NCI-H2029 treated with DMSO at 0.1 percent for 48 hours (cell line): ENCODE measurements at regions not wholly inside any gene's neighbourhood (a gene's known extent, or its start where the extent isn't known, plus 50 kb on each side); places are given as distances from the start of the nearest gene placed in this dataset.
"Not testable (repeated sequence)": the region's sequence is repeated elsewhere in the genome, so short reads cannot be mapped to it uniquely, and the experiment has no call there.

ENCODE experiments used
- DNase-seq: peaks from one replicate; lab custom pipeline; 2025; lab: John Stamatoyannopoulos, UW

DNA sequence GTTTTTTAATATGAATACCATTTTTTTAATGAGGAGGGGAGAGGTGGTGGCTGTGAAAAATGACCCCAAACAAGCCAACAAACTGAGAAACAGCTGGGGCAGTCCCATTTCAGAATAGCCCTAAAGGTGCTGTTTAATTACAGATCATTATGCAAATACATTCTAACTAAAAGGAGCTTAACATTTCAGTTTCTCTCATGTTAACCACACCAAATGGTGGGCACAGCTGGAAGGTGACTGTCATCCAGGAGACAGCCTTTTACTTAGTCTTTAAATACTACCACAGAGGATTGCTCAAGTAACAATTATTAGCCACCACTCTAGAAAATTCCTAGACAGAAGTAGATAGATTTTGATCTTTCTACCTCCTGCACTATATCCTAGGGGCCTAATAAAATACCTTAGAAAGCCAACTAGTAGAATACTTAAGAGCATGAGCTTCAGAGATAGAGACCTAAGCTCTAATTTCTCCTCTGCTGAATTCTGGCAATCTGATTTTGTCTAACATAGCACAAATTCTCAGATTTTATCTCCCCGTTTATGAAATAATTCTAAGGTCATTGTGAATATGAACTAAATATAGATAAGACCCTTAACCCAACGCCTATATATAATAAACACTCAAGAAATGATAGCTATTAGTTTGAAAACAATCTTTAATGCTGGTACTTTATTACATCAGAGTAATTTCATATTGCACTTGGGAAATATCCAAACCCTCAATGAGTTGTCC, 615.1 kb upstream of the NRSN1 start:
- DNase-seq = no peak

DNA sequence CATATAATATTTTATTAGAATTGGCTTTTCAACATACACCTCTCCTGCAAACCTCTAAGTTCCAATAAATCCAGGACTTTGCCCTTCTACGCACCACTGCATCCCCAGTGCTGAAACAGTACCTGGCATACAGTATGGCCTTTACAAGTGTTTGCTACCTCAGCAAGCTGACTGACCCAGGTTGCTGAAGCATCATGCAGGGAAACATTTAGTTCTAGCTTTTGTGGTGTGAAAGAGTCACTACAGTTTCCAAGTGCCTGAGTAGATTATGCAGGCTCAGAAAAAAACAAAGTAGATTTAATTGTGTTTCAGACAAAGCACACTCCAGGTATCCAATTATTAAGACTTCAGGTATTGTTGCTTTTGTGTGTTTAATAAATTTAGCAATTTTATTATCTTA, 614.2 kb upstream of the NRSN1 start:
- no peak for DNase-seq

DNA sequence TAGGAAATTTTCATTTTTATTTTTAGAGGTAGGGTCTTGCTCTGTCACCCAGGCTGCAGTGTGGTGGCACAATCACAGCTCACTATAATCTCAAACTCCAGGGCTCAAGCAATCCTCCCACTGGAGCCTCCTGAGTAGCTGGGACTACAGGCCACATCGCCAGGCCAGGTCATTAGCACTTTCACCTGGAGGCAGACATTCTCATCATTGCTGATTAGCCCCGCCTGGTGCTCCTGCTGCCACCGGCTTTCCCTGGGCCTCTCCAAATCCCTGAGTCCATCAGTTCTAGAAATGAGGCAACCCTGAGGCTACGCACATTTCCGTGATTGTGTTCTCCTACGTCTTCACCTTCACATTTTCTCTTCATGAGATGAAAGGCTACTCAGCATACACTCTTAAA, 607.7 kb upstream of the NRSN1 start:
- DNase-seq = no peak

DNA sequence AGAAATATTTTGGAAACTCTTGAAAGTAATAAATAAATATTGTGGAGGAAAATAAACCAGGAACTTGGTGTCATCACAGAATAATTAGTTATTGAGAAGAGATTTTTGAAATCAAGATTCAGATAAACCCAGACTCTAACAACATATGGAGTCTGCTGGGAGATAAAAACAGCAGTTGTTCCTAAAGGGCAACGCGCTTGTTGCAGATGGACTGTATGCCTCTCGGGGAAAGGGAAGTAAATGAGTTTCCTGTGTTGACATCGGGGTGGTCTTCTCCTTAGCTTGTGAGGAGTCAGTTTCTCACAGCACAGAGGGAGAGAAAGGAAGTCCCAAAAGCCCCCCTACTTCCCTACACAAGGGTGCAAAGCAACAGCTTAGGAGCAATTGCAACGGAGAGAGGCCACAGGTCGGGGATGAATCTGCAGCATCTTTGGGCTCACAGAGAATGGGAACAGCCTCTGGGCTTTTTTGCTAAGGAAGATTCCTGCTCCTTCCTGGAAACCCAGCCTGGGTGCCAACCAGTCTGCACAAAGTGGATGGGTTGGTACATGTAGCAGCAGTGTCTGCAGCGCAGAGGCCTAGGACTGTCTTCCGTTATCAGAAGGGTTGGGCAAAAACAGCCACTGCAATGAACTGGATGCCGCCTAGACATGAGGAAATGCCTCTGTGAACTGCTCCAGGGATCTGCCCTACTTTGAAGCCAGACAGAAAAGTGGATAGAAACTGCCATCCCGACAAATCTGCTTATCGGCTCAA, 603.0 kb upstream of the NRSN1 start:
- DNase-seq = no peak

DNA sequence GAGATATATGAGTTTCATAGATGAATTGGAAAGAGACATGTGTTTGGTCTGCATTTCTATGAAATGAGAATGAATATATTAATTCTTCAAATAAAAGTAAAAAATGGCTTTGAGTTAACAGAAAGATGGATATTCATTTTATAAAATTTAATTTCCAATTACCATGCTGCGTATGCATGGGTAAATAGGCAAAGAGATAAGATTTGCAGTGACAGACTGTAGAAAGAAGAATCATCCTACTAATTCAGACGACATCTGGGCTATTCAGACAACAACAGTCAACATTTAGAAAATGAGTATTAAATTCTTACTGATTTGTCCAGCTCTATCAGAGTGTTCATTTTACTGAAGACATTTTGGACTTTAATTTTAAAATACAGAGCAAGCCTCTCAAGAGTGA, 602.2 kb upstream of the NRSN1 start:
- DNase-seq = no peak

DNA sequence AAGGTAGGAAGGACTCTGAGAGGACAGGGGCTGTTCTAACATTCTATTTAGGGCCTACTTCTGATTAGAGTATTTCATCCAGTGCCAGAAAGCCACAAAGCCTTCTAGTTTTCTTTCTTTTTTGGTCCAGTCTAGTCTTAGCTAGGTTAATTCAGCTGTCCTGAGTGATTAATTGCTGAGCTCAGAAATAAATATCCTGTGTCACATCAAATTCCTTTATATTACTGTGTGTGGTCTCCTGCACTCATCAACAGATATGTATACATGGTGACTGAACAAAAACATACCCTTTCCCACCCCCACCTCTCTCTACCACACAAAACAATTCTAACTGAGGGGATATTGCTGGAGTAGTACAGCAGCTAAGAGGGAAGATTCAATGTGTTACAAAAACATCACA, 601.5 kb upstream of the NRSN1 start:
- DNase-seq = no peak

DNA sequence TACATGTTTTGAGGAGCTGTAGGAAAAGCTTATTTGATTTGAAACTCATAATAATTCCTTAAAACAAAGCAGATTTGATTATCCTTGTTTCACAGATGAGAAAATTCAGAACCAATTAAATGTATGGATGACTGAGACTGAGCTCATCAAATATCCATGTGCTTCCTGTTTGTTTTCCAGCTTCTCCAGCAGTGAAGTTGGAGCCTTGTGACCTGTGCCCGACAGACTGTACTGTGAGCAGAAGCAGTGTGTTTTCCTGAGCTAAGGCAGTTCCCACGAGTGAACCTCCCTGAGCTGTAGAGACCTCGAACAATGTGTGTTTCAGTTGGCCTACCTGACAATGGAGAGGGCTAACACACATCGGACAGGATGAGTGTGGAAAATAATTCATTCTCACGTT, 599.5 kb upstream of the NRSN1 start:
- DNase-seq = no peak

DNA sequence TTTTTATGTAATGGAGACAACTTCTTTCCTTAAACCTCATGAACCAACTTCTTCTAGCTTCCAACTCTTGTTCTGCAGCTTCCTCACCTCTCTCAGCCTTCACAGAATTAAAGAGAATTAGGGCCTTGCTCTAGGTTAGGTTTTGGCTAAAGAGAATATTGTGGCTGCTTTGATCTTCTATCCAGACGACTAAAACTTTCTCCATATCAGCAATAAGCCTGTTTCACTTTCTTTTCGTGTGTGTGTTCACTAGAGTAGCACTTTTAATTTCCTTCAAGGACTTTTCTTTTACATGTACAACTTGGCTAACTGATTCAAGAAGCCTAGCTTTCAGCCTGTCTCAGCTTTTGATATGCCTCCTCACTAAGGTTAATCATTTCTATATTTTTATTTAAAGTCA, 596.1 kb upstream of the NRSN1 start:
- no peak for DNase-seq

DNA sequence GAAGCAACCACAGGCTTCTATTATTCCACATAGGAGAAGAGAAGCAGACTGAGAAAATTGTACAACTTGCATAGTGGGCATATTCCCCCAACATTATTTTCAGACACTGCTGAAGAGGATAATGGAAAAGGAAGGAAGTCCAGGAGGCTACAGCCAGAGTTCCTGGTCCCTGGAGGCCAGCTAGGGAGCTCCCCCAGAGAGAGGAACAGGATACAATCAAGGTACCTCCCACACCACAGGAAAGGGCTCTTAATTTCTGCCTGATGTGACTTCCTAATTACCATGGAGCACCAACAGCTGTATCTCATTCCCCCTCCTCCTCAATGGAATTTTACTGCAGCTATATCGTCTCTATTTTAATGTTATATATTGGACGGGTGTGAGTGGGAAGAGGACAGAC, 594.3 kb upstream of the NRSN1 start:
- no peak for DNase-seq

DNA sequence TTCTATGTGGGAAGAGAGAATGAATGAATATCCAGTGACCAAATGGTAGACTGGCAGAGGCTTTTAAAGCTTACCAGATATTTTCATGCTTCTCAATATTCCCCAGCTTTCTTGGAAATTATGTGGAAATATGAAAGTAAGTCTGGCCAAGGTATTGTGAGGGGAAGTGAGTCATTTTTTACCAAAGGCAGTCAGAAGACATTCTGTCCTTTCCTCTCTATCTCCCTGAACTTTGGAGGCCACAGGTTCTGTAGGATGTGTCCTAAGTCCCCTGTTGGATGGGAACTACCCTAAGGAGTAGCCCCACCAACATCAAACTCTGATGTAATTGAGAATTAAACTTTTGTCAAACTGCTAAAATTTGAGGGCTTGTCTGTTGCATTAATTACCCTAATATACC, 593.8 kb upstream of the NRSN1 start:
- DNase-seq = no peak

DNA sequence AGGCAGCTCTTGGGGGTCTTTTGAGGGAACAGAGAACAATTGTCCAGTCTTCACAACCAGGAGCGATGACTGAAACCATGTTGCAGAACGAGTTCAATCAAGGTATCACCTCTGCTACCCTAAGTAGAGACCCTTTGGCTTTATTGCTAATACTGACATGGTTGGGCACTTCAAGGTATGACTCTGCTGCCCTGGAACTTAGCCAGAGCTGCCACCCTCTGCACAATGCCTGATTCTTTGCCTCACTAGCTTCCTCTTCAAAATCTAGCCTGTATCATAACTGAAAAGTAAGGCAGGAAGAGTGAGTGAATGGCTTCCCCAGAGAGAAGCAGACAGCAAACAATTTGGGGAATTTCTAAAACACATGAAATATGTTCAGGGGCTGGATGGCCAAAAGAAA, 592.7 kb upstream of the NRSN1 start:
- DNase-seq = peak; percentile 67

DNA sequence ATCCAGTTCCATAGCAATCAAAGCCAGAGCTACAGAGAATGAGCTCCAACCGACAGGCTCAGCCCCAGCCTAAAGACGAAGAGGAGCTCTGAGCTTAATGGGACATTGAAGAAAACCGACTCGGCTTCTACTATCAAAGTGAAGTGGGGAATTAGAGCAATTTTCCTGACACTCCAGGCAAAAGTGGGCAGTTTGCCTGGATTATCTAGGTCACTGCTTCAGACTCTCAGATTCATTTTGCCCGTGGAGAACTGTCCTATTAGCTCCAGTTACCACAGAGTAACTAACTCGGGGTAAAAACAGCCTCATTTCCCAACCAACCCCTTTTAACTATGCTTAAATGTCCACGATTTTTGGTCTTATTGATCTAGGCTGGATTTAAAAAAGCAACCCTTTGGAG, 592.1 kb upstream of the NRSN1 start:
- DNase-seq = peak; percentile 92

DNA sequence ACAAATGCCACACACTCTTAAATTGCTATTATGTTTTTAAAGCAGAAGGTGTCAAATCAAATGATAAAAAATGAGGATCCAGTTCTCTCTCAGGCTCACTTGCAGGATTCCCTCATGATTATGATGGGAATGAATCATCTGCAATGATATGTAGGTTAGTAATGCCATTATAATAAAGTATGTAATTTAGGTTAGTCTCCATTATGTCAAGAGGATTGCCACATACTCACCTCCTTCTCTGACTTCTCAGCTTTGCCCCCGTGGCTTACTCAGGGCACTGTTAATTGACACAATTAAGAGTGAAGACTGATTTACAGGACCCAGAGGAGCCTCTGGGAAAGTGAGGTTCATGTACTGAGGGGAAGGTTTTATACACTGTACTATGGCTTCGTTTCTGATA, 591.7 kb upstream of the NRSN1 start:
- no peak for DNase-seq

DNA sequence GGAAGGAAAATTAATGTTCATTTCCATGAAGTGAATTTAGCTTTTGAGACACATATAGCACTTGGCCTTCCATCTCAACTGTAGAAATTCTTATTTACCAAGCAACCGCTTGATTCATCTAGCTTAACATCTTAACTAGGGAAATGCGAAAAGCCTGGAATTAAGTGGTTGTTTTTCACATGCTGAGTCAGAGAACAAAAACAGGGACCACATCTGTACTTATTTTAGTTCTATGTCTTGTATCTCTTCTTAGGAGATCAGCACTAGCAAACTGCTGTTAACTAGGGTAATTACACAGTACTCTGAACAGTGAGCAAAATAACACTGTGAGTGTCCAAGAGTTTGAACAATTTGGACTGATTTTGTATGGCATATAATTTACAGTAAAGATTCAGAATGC, 590.9 kb upstream of the NRSN1 start:
- DNase-seq = no peak

DNA sequence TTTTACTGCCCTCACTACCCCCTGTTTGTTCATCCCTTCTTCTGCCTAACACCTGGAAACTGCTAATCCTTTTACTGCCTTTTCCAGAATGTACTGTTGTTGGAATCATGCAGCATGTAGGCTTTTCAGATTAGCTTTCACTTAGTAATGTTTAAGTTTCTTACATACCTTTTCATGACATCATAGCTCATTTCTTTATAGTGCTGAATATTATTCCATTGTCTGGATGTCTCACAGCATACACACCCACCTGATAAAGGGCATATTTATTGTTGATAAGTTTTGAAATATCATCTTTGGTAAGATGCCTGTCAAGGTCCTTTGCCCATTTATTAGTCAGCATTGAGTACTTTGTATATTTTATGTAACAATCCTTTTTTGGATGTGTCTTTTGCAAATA, 588.2 kb upstream of the NRSN1 start:
- DNase-seq = no peak

DNA sequence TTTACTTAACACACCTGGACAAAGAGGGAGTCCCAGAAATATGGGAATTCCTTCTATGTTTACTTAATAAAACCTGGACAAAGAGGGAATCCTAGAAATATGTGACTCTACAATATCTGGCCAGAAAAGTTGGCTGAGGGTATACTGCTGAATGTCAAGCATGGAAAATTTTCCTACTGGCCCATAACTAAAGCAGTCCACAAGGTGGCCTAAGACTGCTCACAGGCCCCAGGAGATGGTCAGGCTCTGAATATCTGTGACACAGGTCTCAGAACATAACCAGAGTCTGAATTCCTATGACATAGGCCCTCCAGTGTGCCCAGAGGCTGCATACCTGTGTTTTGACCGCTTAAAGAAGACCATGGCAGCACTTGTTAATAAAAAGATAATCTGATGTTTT, 578.2 kb upstream of the NRSN1 start:
- no peak for DNase-seq

DNA sequence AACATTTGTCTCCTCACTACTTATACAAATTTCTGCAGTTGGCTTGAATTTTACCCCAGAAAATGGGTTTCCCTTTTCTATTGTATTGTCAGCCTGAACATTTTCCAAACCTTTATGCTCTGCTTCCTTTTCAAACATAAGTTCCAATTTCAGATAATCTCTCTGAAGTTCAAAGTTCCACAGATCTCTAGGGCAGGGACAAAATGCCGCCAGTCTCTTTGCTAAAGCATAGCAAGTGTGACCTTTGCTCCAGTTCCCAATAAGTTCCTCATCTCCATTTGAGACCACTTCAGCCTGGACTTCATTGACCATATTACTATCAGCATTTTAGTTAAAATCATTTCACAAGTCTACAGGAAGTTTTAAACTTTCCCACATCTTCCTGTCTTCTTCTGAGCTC, 571.1 kb upstream of the NRSN1 start:
- not testable (repeated sequence) for DNase-seq

DNA sequence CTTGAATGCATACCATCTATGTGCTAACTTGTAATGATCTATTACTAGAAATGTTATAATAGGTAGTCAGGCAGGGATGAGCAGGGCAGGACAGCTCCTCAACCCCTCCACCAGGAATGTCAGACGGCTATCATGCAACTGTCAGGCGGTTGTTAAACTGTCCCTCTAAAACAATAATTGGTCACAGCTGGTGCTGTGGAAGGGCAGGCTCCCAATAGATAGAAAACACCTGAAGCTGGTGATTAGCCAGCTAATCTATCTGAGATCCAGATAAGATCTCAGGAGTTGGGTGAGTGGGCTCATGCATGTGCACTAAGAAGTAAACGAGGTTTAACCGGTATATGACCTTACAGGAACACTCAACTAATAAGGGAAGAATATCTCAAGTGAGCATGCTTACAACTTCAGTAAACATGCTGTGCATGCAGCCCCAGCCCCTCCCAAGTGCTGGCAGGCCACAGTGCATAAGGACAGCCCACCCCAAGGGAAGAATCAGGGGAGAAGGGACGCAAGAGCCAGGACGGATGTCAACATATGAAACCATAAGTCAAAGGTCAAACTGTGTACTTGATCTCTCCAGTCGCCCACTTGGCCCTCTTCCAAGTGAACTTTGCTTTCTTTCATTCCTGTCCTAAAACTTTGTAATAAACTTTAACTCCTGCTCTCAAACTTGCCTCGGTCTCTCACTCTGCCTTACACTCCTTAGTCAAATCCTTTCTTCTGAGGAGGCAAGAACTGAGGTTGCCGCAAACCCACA, 566.2 kb upstream of the NRSN1 start:
- no peak for DNase-seq

DNA sequence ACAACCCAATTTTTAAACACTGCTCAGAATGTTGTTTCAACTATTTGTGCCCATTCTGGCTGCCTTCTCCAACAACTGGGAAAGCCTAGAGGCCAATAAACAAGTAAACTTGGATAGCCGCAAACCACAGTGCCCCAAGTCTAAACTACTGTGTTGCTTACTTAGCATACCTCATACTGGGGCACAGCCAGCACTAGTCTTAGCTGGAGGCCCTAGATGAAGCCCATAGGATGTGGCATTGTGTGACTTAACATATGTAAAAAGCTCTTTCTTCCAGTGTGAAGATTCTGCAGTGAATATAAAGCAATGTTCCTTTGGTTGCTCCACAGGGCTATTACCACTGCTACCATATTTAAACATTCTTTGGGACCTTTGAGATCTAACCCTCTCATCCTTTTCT, 564.3 kb upstream of the NRSN1 start:
- no peak for DNase-seq

DNA sequence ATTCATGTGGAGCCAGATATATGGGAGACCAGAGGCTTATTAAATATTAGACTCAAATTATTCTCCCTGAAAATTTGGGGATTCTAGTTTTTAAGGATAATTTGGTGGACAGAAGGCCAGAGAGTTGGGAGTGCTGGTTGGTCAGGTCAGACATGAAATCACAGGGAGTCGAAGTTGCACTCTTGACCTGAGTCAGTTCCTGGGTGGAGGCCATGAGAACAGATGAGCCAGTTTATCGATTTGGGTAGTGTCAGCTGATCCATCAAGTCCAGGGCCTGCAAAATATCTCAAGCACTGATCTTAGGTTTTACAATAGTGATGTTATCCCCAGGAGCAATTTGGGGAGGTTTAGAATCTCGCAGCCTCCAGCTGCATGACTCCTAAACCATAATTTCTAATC, 563.5 kb upstream of the NRSN1 start:
- DNase-seq = no peak

DNA sequence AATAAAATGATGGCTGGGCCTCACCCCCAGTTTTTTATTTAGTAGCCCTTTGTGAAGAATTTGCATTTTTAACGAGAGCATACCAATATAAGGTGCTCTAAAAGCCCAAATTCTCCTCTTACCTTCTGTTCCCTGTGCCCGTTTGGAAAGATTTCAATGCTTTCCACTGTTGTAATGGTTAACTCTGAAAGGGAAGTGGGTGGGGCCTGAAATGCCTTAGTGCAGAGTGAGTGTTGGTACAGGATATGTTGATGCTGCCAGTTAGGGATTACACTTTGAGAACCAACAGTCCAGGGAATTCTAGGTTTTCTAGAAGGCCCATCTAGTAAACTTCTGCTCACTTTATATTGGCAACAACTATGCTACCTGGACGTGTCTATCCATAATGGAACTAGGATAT, 562.7 kb upstream of the NRSN1 start:
- no peak for DNase-seq

DNA sequence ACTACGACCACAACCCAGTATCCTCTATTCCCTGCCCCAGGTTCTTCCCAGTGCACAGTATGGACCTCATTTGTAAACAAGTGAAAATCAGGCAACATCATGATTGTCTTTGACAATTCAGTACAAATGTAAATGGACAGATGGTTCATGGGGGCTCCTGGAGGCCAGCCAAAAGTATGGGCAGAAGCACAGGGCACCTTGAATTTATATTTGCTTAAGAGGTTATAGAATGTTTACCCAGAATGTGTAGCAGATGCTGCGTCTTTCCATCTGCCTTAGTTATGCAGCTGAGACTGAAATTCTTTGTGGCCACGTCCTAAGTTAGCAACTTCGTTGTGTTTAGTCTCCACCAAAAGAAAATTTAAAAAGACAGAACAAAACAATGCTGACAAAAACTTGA, 559.6 kb upstream of the NRSN1 start:
- no peak for DNase-seq

DNA sequence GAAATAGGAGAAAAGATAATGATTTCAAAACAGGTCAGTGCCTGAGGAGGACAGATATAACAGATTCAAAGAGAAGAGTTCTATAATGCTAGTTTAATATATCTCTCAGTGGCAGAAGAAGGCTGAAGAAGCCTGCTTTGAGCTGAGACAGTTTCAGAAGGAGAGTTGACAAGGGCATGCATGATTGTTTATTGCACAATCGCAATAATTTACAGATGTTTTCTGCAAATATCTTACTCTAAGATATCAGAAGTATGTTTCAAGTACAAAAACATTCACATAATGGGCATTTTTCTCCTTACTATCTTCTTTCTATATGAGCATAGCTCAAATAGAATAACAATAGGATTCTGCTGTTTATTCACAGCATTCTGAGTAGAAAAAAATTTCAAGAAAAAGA, 557.7 kb upstream of the NRSN1 start:
- DNase-seq = no peak
